GM13977 (cell line): ENCODE measurements at regions not wholly inside any gene's neighbourhood (a gene's known extent, or its start where the extent isn't known, plus 50 kb on each side); places are given as distances from the start of the nearest gene placed in this dataset.

Experiments
- DNase-seq: peaks from one replicate; pipeline ENCODE4 v3.0.0; 2012; ENCODE audit warnings: low spot score
- CTCF ChIP-seq: IDR thresholded peaks from 2 replicates; pipeline ENCODE4 v1.5.1; 2012; ENCODE audit warnings: mild to moderate bottlenecking, control low read depth; ENCODE audit not compliant: insufficient read depth; ENCODE audit errors: extremely low read depth, missing control alignments
- in situ Hi-C: fragments of 300-500 bp; cut with MboI; formaldehyde crosslinking; loops from one replicate; pipeline ENCODE4 v1.12.0; 2022; ENCODE audit warnings: low sequenced_read_pairs, low pct_unique_long_range_greater_than_20kb, mixed read lengths, inconsistent platforms; ENCODE audit not compliant: unreplicated experiment

GRCh38 chr4:81997313-81997712 is 376.5 kb downstream of the HNRNPD start:
- DNase-seq: no peak
- no peak for TF ChIP-seq CTCF
- in situ Hi-C loops: no loop called here

GRCh38 chr4:81990898-81991297 is 382.9 kb downstream of the HNRNPD start:
- no peak for DNase-seq
- in situ Hi-C loops: no loop called here

GRCh38 chr4:81990211-81990610 is 383.6 kb downstream of the HNRNPD start:
- no peak for TF ChIP-seq CTCF
- no peak for DNase-seq
- in situ Hi-C loops: no loop called here

More at GRCh38 chr4:81990898-81991297, 382.9 kb downstream of the HNRNPD start:
- no peak for TF ChIP-seq CTCF

GRCh38 chr4:81989202-81989601 is 384.6 kb downstream of the HNRNPD start:
- TF ChIP-seq CTCF: no peak
- no peak for DNase-seq
- in situ Hi-C loops: no loop called here

GRCh38 chr4:81988178-81988577 is 385.6 kb downstream of the HNRNPD start:
- TF ChIP-seq CTCF: no peak
- no peak for DNase-seq
- in situ Hi-C loops: no loop called here

GRCh38 chr4:81984746-81985145 is 389.0 kb downstream of the HNRNPD start:
- in situ Hi-C loops: no loop called here
- no peak for TF ChIP-seq CTCF
- no peak for DNase-seq
